Mesendoderm (in vitro differentiated cells): ENCODE measurements at regions not wholly inside any gene's neighbourhood (a gene's known extent, or its start where the extent isn't known, plus 50 kb on each side); places are given as distances from the start of the nearest gene placed in this dataset.

Source experiments
- DNase-seq: peaks from one replicate; pipeline ENCODE4 v3.0.0; 2013
- H2AK5ac ChIP-seq: 2 replicates; pipeline ENCODE4 v1.6.1; 2013; ENCODE audit warnings: low read length, inconsistent platforms
- H2BK120ac ChIP-seq: 2 replicates; pipeline ENCODE4 v1.6.1; 2013; ENCODE audit warnings: low read depth, mild to moderate bottlenecking, low read length, moderate library complexity, mixed read lengths
- H2BK15ac ChIP-seq: replicated peaks from 2 replicates; pipeline ENCODE4 v1.6.1; 2013; ENCODE audit warnings: low read depth, mild to moderate bottlenecking, moderate library complexity
- H2BK5ac ChIP-seq: 2 replicates; pipeline ENCODE4 v1.6.1; 2013; ENCODE audit warnings: low read length, inconsistent platforms
- H3K18ac ChIP-seq: 2 replicates; pipeline ENCODE4 v1.6.1; 2013; ENCODE audit warnings: mild to moderate bottlenecking, low read length, mixed read lengths
- H3K23ac ChIP-seq: one replicate; pipeline ENCODE4 v1.6.1; 2013; ENCODE audit warnings: low read length
- H3K27ac ChIP-seq: 2 replicates; pipeline ENCODE4 v1.5.1; 2013; ENCODE audit warnings: low read depth, mild to moderate bottlenecking, inconsistent platforms, low read length, moderate library complexity
- H3K27me3 ChIP-seq: 2 replicates; pipeline ENCODE4 v1.6.1; 2013; ENCODE audit warnings: low read length, control low read depth, mild to moderate bottlenecking, inconsistent platforms; ENCODE audit not compliant: insufficient read depth, poor library complexity
- H3K36me3 ChIP-seq: 2 replicates; pipeline ENCODE4 v1.6.1; 2013; ENCODE audit warnings: low read length, inconsistent platforms; ENCODE audit not compliant: control insufficient read depth, insufficient read depth
- H3K4ac ChIP-seq: one replicate; pipeline ENCODE4 v1.6.1; 2013; ENCODE audit warnings: low read depth, mild to moderate bottlenecking, low read length, moderate library complexity
- H3K4me1 ChIP-seq: 2 replicates; pipeline ENCODE4 v1.6.1; 2013; ENCODE audit warnings: low read depth, low read length, inconsistent platforms; ENCODE audit not compliant: control insufficient read depth
- H3K4me2 ChIP-seq: 2 replicates; pipeline ENCODE4 v1.6.1; 2013; ENCODE audit warnings: low read length
- H3K4me3 ChIP-seq: 2 replicates; pipeline ENCODE4 v1.5.1; 2013; ENCODE audit warnings: mild to moderate bottlenecking, low read length
- H3K56ac ChIP-seq: one replicate; pipeline ENCODE4 v1.6.1; 2013; ENCODE audit warnings: low read length
- H3K79me1 ChIP-seq: 2 replicates; pipeline ENCODE4 v1.6.1; 2013; ENCODE audit warnings: low read length, inconsistent platforms
- H3K79me2 ChIP-seq: 2 replicates; pipeline ENCODE4 v1.6.1; 2013; ENCODE audit warnings: mild to moderate bottlenecking, low read length; ENCODE audit not compliant: control insufficient read depth, insufficient read depth
- H3K9ac ChIP-seq: 2 replicates; pipeline ENCODE4 v1.6.1; 2013; ENCODE audit warnings: low read length, inconsistent platforms
- H4K5ac ChIP-seq: one replicate; pipeline ENCODE4 v1.6.1; 2013; ENCODE audit warnings: low read length
- H4K8ac ChIP-seq: one replicate; pipeline ENCODE4 v1.6.1; 2013; ENCODE audit warnings: low read depth, mild to moderate bottlenecking, control low read depth, low read length, moderate library complexity
- WGBS: extraction: QIAGEN DNeasy Blood & Tissue Kit; methylation state at CpG from one replicate; pipeline ENCODE4 v1.1.7; 2013; ENCODE audit warnings: low lambda C conversion rate, missing lambda C conversion rate; ENCODE audit not compliant: insufficient coverage; ENCODE audit errors: extremely low coverage; 5-methylcytosine and 5-hydroxymethylcytosine counted together

- Histone ChIP-seq H3K4me3 (no peak overlapping the region), H3K27ac (no peak overlapping the region), H4K5ac (no peak overlapping the region), H2BK5ac (no peak overlapping the region), H3K23ac (no peak overlapping the region), H3K79me1 (no peaks in the 10 kb centered on the region), H3K27me3 (no peaks in the 10 kb centered on the region), H3K9ac (no peak overlapping the region), H3K79me2 (no peaks in the 10 kb centered on the region), H4K8ac (no peak overlapping the region), H3K4me1 (no peaks in the 10 kb centered on the region), H3K4ac (no peak overlapping the region), H3K56ac (no peak overlapping the region), H2AK5ac (no peak overlapping the region), H3K4me2 (no peak overlapping the region), H3K36me3 (no peaks in the 10 kb centered on the region), H2BK15ac (no peak overlapping the region), H2BK120ac (no peak overlapping the region), H3K18ac (no peak overlapping the region)
- peak; percentile 9 for DNase-seq
These were observed 316.6 kb downstream of the SNX13 start for GRCh38 chr7:17623546-17624185.

GRCh38 chr7:17624379-17624778 lies 315.9 kb downstream of the SNX13 start:
- Histone ChIP-seq H3K4me3 (no peak overlapping the region), H3K27ac (no peak overlapping the region), H3K18ac (no peak overlapping the region), H4K5ac (no peak overlapping the region), H3K4me2 (no peak overlapping the region), H3K79me1 (no peaks in the 10 kb centered on the region), H3K79me2 (no peaks in the 10 kb centered on the region), H3K36me3 (no peaks in the 10 kb centered on the region), H3K27me3 (no peaks in the 10 kb centered on the region), H2BK120ac (no peak overlapping the region), H3K9ac (no peak overlapping the region), H4K8ac (no peak overlapping the region), H3K4ac (no peak overlapping the region), H2BK5ac (no peak overlapping the region), H3K4me1 (no peaks in the 10 kb centered on the region), H2AK5ac (no peak overlapping the region), H3K23ac (no peak overlapping the region), H3K56ac (no peak overlapping the region), H2BK15ac (no peak overlapping the region)
- DNase-seq, result no peak

- H4K8ac ChIP-seq, result no peak overlapping the region
- H3K27me3 ChIP-seq, result no peaks in the 10 kb centered on the region
- no peak overlapping the region for H3K4me2 ChIP-seq
- H3K23ac ChIP-seq, result no peak overlapping the region
- H3K27ac ChIP-seq, result no peak overlapping the region
- no peak overlapping the region for H2BK120ac ChIP-seq
- H3K79me1 ChIP-seq, result no peaks in the 10 kb centered on the region
- no peaks in the 10 kb centered on the region for H3K79me2 ChIP-seq
- DNase-seq, result no peak
- no peak overlapping the region for H2AK5ac ChIP-seq
- H3K18ac ChIP-seq, result no peak overlapping the region
- no peak overlapping the region for H4K5ac ChIP-seq
- H3K4me1 ChIP-seq, result no peaks in the 10 kb centered on the region
- no peak overlapping the region for H2BK15ac ChIP-seq
- H2BK5ac ChIP-seq, result no peak overlapping the region
- WGBS, result no CpG with 5 or more reads among the region's 3 CpGs
- H3K9ac ChIP-seq, result no peak overlapping the region
- H3K4ac ChIP-seq, result no peak overlapping the region
- H3K36me3 ChIP-seq, result no peaks in the 10 kb centered on the region
- no peak overlapping the region for H3K56ac ChIP-seq
- H3K4me3 ChIP-seq, result no peak overlapping the region
These were observed 315.3 kb downstream of the SNX13 start for GRCh38 chr7:17625043-17625442.

GRCh38 chr7:17626235-17626634 lies 314.1 kb downstream of the SNX13 start:
- Histone ChIP-seq H3K4me1 (no peaks in the 10 kb centered on the region), H3K36me3 (no peaks in the 10 kb centered on the region), H3K27me3 (no peaks in the 10 kb centered on the region), H3K23ac (no peak overlapping the region), H3K4me3 (no peak overlapping the region), H3K27ac (no peak overlapping the region), H3K56ac (no peak overlapping the region), H4K5ac (no peak overlapping the region), H2BK120ac (no peak overlapping the region), H3K9ac (no peak overlapping the region), H2BK15ac (no peak overlapping the region), H3K18ac (no peak overlapping the region), H3K79me2 (no peaks in the 10 kb centered on the region), H3K4me2 (no peak overlapping the region), H3K4ac (no peak overlapping the region), H3K79me1 (no peaks in the 10 kb centered on the region), H2BK5ac (no peak overlapping the region), H4K8ac (no peak overlapping the region), H2AK5ac (no peak overlapping the region)
- no peak for DNase-seq

- no peaks in the 10 kb centered on the region for H3K79me2 ChIP-seq
- H2BK120ac ChIP-seq, result no peak overlapping the region
- H2BK15ac ChIP-seq, result no peak overlapping the region
- H4K8ac ChIP-seq, result no peak overlapping the region
- H3K9ac ChIP-seq, result no peak overlapping the region
- H3K4ac ChIP-seq, result no peak overlapping the region
- H4K5ac ChIP-seq, result no peak overlapping the region
- no peaks in the 10 kb centered on the region for H3K79me1 ChIP-seq
- no peak overlapping the region for H3K4me3 ChIP-seq
- no peaks in the 10 kb centered on the region for H3K4me1 ChIP-seq
- no CpG with 5 or more reads among the region's 3 CpGs for WGBS
- DNase-seq, result no peak
- H3K27me3 ChIP-seq, result no peaks in the 10 kb centered on the region
- H3K36me3 ChIP-seq, result no peaks in the 10 kb centered on the region
- H2AK5ac ChIP-seq, result no peak overlapping the region
- no peak overlapping the region for H3K27ac ChIP-seq
- H3K56ac ChIP-seq, result no peak overlapping the region
- H3K4me2 ChIP-seq, result no peak overlapping the region
- H3K18ac ChIP-seq, result no peak overlapping the region
- no peak overlapping the region for H2BK5ac ChIP-seq
- no peak overlapping the region for H3K23ac ChIP-seq
These were observed 309.2 kb downstream of the SNX13 start for GRCh38 chr7:17631061-17631460.

GRCh38 chr7:17632384-17632783 lies 307.9 kb downstream of the SNX13 start:
- DNase-seq, result no peak

More at GRCh38 chr7:17632384-17632783, 307.9 kb downstream of the SNX13 start:
- H3K56ac ChIP-seq, result no peak overlapping the region
- H3K9ac ChIP-seq, result no peak overlapping the region
- no peaks in the 10 kb centered on the region for H3K79me1 ChIP-seq
- H4K8ac ChIP-seq, result no peak overlapping the region
- no CpG with 5 or more reads among the region's 2 CpGs for WGBS
- H2AK5ac ChIP-seq, result no peak overlapping the region
- H3K36me3 ChIP-seq, result no peaks in the 10 kb centered on the region
- H3K27ac ChIP-seq, result no peak overlapping the region
- no peak overlapping the region for H3K23ac ChIP-seq
- no peak overlapping the region for H3K4me3 ChIP-seq
- H2BK15ac ChIP-seq, result no peak overlapping the region
- no peak overlapping the region for H2BK120ac ChIP-seq
- no peak overlapping the region for H4K5ac ChIP-seq
- H3K27me3 ChIP-seq, result no peaks in the 10 kb centered on the region
- no peaks in the 10 kb centered on the region for H3K79me2 ChIP-seq
- H2BK5ac ChIP-seq, result no peak overlapping the region
- no peak overlapping the region for H3K4ac ChIP-seq
- H3K4me1 ChIP-seq, result no peaks in the 10 kb centered on the region
- no peak overlapping the region for H3K18ac ChIP-seq
- H3K4me2 ChIP-seq, result no peak overlapping the region
